DOHH2 (cell line): ENCODE measurements at regions not wholly inside any gene's neighbourhood (a gene's known extent, or its start where the extent isn't known, plus 50 kb on each side); places are given as distances from the start of the nearest gene placed in this dataset.

Experiments
- CTCF ChIP-seq: fragments of 200-600 bp; sonication (generic); IDR thresholded peaks from one replicate; pipeline ENCODE4 v1.5.1; 2014; ENCODE audit warnings: antibody characterized with exemption, mild to moderate bottlenecking, low read depth, low read length; ENCODE audit not compliant: poor library complexity, severe bottlenecking
- EZH2phosphoT487 ChIP-seq: fragments of 200-600 bp; sonication (generic); IDR thresholded peaks from 2 replicates; pipeline ENCODE4 v1.6.1; 2017; ENCODE audit warnings: borderline replicate concordance, mild to moderate bottlenecking, antibody characterized with exemption, low read length, moderate library complexity, mixed read lengths

- no peak for TF ChIP-seq CTCF
- TF ChIP-seq EZH2phosphoT487 = no peak
These were observed 192.2 kb upstream of the MARCKS start for GRCh38 chr6:113664909-113665308.
